Activated naive CD4-positive, alpha-beta T cell (primary cell): ENCODE measurements at regions not wholly inside any gene's neighbourhood (a gene's known extent, or its start where the extent isn't known, plus 50 kb on each side); places are given as distances from the start of the nearest gene placed in this dataset.
"Not testable (repeated sequence)": the region's sequence is repeated elsewhere in the genome, so short reads cannot be mapped to it uniquely, and the experiment has no call there.

Source experiments
- DNase-seq, 4 experiments: peaks; one replicate each; lab custom pipeline; 2025; lab: John Stamatoyannopoulos, UW

- DNase-seq: no peak
These were observed 438.0 kb upstream of the NFE2L3 start for GRCh38 chr7:25714013-25714412.

GRCh38 chr7:25716421-25716820, 435.6 kb upstream of the NFE2L3 start:
- no peak for DNase-seq

DNA sequence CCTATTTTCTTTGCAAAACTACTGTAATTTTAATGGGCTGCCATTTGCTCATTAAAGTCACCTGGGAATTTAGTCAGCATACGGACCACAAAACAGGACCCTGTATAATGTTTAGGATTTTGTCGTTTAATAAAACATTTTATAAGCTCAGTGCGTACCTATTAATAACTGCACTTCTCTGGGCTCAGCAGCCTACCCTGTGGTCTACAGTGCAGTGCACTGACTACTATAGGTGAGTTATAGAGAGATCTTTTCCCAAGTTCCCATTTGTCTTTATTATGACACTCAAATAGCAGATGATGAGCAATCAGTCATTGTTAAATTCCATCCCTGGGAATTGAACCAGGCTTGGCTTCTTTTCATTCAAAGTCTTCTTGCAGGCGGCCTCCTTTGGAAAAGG, 433.4 kb upstream of the NFE2L3 start:
- no peak for DNase-seq

GRCh38 chr7:25719190-25719896, 432.7 kb upstream of the NFE2L3 start:
- DNase-seq: no peak

- no peak for DNase-seq
These were observed 431.6 kb upstream of the NFE2L3 start for GRCh38 chr7:25720427-25720826.

DNA sequence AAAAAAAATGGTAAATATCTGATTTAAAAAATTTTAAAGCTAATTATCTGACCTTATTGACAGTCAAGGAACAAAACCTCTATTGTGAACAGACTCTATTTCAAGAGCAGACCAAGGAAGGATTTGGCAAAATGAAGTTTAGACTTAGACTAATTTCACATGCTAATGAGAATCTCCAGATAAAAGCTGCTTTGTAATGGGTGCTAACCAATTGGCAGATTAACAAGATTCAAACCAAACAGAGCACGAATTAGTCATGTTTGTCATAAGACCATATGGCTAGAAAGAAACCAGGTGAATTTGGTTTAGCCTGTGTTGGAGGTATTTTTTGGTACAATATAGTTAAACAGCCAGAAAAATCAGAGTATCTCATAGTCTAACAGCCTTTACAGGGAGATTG, 429.1 kb upstream of the NFE2L3 start:
- DNase-seq: no peak

GRCh38 chr7:25725451-25725850, 426.5 kb upstream of the NFE2L3 start:
- DNase-seq: no peak

GRCh38 chr7:25726170-25726780, 425.7 kb upstream of the NFE2L3 start:
- DNase-seq: no peak

- no peak for DNase-seq
These were observed 425.2 kb upstream of the NFE2L3 start for GRCh38 chr7:25726781-25727311.

DNA sequence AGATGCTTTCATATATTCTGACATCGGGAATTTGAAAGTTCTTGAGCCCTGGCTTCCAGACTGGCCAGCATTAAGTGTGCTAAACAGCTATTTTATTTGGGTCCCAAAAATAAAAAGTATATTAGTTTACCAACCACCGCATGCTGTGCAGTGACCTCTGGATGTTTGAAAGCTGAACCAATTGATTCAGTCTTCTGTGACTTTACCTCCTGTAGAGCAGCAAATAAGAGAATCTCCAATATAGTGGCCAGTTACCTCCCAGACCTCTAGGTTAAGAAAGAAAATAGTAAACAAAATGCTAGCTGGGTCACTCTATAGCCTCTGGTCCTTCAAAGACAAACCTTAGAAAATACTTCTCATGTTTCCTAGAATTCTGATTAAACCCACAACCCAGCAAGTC, 424.6 kb upstream of the NFE2L3 start:
- no peak for DNase-seq

DNA sequence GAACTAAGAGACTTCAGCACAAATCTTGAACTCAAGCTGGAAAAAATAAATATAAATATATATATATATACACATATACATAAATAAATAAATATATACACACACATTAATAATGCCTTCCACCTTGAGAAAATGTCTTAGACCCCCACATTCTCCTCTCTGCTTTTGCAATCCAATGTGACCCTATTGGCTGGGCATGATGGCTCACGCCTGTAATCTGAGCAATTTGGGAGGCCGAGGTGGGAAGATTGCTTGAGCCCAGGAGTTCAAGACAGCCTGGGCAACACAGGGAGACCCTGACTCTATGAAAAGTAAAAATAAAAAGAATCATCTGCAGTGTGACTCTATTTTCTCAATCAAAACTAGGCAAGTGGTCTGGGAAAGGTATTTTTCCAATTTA, 424.1 kb upstream of the NFE2L3 start:
- DNase-seq: no peak

- DNase-seq: no peak
These were observed 420.7 kb upstream of the NFE2L3 start for GRCh38 chr7:25731068-25731845.

GRCh38 chr7:25731846-25732245, 420.2 kb upstream of the NFE2L3 start:
- DNase-seq: no peak

DNA sequence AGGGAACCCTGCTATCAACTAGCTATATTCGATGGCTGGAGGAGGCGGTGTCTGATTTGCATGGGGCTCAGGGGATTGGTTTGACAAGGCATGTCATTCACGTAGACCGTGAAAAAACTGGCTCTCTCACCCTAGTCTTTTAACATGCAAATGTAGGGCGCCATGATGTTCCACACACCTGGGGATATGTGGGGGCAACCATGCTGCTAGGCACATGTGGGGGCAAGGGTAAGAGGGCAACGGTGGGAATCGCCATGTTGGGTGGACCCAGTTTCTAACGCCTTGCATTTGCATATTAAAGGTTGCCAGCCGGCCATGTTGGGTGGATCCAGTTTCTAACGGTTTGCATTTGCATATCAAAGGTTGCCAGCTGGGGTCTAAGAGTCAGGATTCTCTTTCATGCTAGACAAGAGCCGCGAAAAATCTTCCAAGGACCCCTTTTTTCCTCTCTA, 419.2 kb upstream of the NFE2L3 start:
- DNase-seq: no peak

DNA sequence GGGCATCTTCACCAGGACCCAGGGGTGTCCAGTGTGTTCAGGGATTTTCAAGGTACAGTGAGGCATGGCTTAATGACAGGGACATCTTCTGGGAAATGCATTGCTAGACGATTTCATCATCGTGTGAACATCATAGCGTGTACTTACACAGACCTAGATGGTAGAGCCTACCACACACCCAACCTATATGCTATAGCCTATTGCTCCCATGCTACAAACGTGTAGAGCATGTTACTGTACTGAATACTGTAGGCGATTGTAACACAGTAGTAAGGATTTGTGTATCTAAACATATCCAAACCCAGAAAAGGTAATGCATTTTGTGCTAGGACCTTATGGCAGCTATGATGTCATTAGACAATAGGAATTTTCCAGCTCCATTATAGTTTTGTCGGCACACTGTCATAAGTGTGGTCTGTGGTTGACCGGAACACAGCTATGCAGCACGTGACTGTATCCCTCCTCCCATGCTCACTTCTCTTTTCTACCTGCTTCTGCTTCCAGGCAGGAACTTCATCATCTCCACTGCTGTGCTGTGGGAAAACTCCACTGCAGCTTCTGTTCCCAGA, 416.2 kb upstream of the NFE2L3 start:
- DNase-seq: no peak

- DNase-seq: no peak
These were observed 413.5 kb upstream of the NFE2L3 start for GRCh38 chr7:25738528-25738927.

- no peak for DNase-seq
These were observed 412.9 kb upstream of the NFE2L3 start for GRCh38 chr7:25739143-25739542.

GRCh38 chr7:25742316-25742715, 409.7 kb upstream of the NFE2L3 start:
- DNase-seq: no peak

DNA sequence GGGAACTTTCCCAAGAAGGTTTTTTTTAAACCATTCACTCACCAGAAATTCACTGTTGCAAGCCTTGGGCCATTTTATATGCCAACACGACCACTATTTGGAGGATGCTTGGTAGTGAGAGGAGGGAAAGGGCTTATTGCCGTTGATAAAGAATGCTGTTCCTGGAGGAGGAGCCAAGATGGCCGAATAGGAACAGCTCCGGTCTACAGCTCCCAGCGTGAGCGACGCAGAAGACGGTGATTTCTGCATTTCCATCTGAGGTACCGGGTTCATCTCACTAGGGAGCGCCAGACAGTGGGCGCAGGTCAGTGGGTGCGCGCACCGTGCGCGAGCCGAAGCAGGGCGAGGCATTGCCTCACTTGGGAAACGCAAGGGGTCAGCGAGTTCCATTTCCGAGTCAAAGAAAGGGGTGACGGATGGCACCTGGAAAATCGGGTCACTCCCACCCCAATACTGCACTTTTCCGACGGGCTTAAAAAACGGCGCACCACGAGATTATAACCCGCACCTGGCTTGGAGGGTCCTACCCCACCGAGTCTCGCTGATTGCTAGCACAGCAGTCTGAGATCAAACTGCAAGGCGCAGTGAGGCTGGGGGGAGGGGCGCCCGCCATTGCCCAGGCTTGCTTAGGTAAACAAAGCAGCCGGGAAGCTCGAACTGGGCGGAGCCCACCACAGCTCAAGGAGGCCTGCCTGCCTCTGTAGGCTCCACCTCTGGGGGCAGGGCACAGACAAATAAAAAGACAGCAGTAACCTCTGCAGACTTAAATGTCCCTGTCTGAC, 408.1 kb upstream of the NFE2L3 start:
- DNase-seq: not testable (repeated sequence)

DNA sequence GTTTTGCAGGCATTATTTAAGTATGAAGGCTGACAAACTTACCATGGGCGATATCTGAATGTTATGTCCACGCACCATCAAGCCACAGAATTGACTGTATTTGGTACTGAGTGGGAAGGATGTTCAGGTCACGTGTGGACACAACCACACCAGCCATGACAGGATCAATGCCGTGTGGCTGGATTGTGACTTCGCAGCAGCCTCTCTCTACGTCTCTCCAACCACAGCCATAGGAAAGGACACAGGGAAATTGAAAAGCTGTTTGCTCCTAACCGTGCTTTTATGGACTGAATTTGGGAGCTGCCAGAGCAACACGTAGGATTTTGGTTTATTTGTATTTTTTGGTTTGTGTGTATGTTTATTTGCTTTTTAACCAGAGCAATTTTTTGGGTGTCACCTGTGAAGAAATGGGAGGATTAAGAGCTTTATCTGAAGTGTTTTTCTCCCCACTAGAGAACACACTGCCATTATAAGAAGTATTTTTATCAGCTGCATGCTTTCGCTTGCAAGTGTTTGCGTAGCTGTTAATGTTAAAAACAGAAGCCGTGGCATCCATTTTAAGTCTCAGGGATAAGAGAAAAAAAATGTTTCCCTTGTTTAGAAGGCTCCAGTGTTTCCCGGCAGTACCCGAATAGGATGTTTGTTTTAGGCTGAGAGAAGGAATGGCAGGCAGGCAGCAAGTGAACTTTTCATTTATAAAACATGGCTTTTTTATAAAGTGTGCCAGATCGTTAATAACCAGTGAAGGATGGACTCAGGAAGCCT, 401.1 kb upstream of the NFE2L3 start:
- no peak for DNase-seq

GRCh38 chr7:25752154-25752553, 399.8 kb upstream of the NFE2L3 start:
- DNase-seq: no peak
